Aorta (tissue), 5 donors: ENCODE measurements at regions not wholly inside any gene's neighbourhood (a gene's known extent, or its start where the extent isn't known, plus 50 kb on each side); places are given as distances from the start of the nearest gene placed in this dataset.
A peak's percentile ranks its signal among the peaks of the same experiment; 100 is the strongest.

ENCODE experiments used
- ATAC-seq: fragments of 200-7000 bp; cut with Tn5 transposase; one replicate; pipeline ENCODE4 v1.9.1; 2022; ENCODE audit warnings: moderate library complexity; ENCODE audit not compliant: low FRiP score
- DNase-seq, 2 donors: peaks; one replicate each; pipeline ENCODE4 v3.0.0-alpha.2; 2020
- H3K27ac ChIP-seq, 2 donors: one replicate each; pipeline ENCODE4 v1.5.1; 2013; ENCODE audit warnings: low read length in 2 of 2, mild to moderate bottlenecking in 2 of 2, moderate library complexity in 2 of 2, control low read depth in 1 of 2, inconsistent platforms in 1 of 2, low read depth in 1 of 2
- H3K27me3 ChIP-seq, 2 donors: one replicate each; pipeline ENCODE4 v1.6.1; 2013; ENCODE audit warnings: control low read depth in 1 of 2, low read length in 1 of 2, mild to moderate bottlenecking in 1 of 2, moderate library complexity in 1 of 2; ENCODE audit not compliant: insufficient read depth in 2 of 2, control insufficient read depth in 1 of 2
- H3K36me3 ChIP-seq, 2 donors: one replicate each; pipeline ENCODE4 v1.6.1; 2013; ENCODE audit warnings: control low read depth in 1 of 2, low read length in 1 of 2, mild to moderate bottlenecking in 1 of 2; ENCODE audit not compliant: insufficient read depth in 2 of 2, control insufficient read depth in 1 of 2
- H3K4me1 ChIP-seq, 2 donors: one replicate each; pipeline ENCODE4 v1.6.1; 2013; ENCODE audit warnings: low read length in 2 of 2, control low read depth in 1 of 2, mild to moderate bottlenecking in 1 of 2, moderate library complexity in 1 of 2; ENCODE audit not compliant: insufficient read depth in 2 of 2, control insufficient read depth in 1 of 2
- H3K4me3 ChIP-seq, 2 donors: one replicate each; pipeline ENCODE4 v1.5.1; 2013; ENCODE audit warnings: low read length in 2 of 2, control low read depth in 1 of 2, mild to moderate bottlenecking in 1 of 2
- H3K9me3 ChIP-seq: one replicate; pipeline ENCODE4 v1.6.1; 2013; ENCODE audit warnings: mild to moderate bottlenecking, low read length; ENCODE audit not compliant: control insufficient read depth
- WGBS, 2 donors: extraction: QIAGEN DNeasy Blood & Tissue Kit; methylation state at CpG; one replicate each; pipeline ENCODE4 v1.1.7; 2013; 5-methylcytosine and 5-hydroxymethylcytosine counted together
- intact Hi-C, 2 donors: fragments of 100-400 bp; cut with DNase I; formaldehyde crosslinking; loops; one replicate each; pipeline versions ENCODE4 v1.14.2 to v1.15.0; 2022
- donor health status: healthy with polysubstance abuse.
- donor health status: Bipolar disorder and iron deficiency.
- donor health status: DM: no; HTN: no; CAD: no.
- donor health status: DM: no; HTN: no; CAD: no.
- donor health status: DM: yes; HTN: yes; CAD: no.

- Histone ChIP-seq H3K4me3 (no peak overlapping the region), H3K27me3 (no peaks in the 10 kb centered on the region), H3K9me3 (no peaks in the 10 kb centered on the region), H3K4me1 (no peaks in the 10 kb centered on the region), H3K27ac (no peak overlapping the region), H3K36me3 (no peaks in the 10 kb centered on the region)
- DNase-seq (peak in 1 of 2 donors; percentile 47), ATAC-seq (no peak)
- intact Hi-C loops = no loop called here
- 87 to 89% methylated on average over 4 of the region's 4 CpGs for WGBS, 2 donors
Observed at GRCh38 chr2:10234013-10234306, 68.7 kb upstream of the HPCAL1 start.

GRCh38 chr2:10234409-10235094, 68.2 kb upstream of the HPCAL1 start:
- H3K27me3 ChIP-seq = no peaks in the 10 kb centered on the region
- H3K27ac ChIP-seq = no peak overlapping the region
- no peaks in the 10 kb centered on the region for H3K9me3 ChIP-seq
- no peaks in the 10 kb centered on the region for H3K36me3 ChIP-seq
- ATAC-seq = no peak
- no peak overlapping the region for H3K4me3 ChIP-seq
- 72 to 79% methylated on average over 18 of the region's 18 CpGs for WGBS, 2 donors
- peak in 1 of 2 donors; percentile 64 for DNase-seq
- H3K4me1 ChIP-seq = no peaks in the 10 kb centered on the region
- intact Hi-C loops = no loop called here

DNA sequence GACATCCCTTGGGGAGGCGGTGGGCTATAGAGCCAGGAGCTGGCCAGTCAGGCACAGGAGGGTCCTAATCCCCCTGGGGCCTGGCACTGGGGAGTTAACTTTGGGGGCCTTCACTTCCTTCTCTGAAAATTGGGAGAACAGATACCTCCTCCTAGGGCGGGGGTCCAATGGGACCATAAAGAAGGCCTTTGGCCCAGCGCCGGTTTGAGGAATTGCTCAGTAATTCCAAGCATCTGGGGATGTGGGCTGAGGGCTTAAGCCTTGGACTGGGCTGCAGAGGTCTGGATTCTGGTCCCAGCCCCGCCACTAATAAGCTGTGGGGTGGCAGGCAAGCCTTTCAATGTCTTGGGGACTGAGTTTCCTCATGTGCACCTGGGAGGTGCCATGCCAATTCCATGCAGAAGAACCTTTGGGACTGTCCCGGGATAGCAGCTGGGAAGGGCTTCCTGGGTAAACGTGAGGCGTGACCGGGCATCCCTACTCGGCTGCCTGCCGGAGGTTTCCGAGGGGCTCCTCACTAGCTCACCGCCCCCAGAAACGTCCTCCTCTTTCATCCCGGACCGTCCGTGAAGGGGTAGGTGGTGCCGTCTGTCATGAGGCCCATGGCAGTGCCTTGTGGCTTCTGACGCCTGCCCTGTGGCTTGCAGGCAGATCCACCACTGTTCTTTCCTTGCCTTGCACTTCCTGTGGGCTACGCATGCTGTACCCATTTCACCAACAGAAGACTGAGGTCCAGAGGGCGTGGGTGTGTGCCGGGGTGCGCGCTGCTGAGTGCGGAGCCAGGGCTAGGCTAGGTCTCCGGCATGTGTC, 67.4 kb upstream of the HPCAL1 start:
- no peak overlapping the region for H3K27ac ChIP-seq
- no peak overlapping the region for H3K4me3 ChIP-seq
- DNase-seq (peak in 1 of 2 donors; percentile 47), ATAC-seq (no peak)
- H3K9me3 ChIP-seq = no peaks in the 10 kb centered on the region
- H3K4me1 ChIP-seq = no peaks in the 10 kb centered on the region
- H3K36me3 ChIP-seq = no peaks in the 10 kb centered on the region
- intact Hi-C loops = no loop called here
- 79 to 83% methylated on average over 26 of the region's 26 CpGs for WGBS, 2 donors
- no peaks in the 10 kb centered on the region for H3K27me3 ChIP-seq

DNA sequence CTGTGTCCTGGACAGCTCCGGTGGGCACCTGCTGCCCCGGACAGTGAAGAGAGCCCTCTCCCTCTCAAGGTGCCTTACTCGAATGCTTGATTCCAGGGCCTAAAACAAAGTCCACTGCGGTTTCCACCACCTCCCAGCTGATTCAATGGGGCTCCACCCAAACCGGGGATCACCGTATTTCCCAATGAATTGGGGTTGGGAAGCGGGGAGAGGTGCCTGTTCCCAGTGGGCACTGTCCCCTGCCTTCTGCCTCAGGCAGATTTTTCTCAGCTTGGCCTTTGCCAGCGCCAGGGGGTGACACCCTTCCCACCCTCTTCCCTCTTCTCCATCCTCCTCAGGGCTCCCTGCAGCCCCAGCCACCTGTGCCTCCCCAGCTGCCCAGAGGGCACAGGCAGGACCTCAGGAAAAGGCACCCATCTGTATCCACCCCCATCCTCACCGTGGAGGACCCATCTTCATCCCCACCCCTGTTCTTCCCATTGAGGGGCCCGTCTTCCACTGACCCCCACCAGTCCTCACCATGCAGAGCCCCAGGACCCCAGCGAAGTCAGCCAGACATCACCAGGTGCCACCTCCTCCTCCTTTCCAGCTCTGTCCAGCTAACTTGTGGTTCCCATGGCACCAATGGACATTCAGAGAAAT, 66.7 kb upstream of the HPCAL1 start:
- Histone ChIP-seq H3K27ac (no peak overlapping the region), H3K4me3 (no peak overlapping the region), H3K9me3 (no peaks in the 10 kb centered on the region), H3K4me1 (no peaks in the 10 kb centered on the region), H3K27me3 (no peaks in the 10 kb centered on the region), H3K36me3 (no peaks in the 10 kb centered on the region)
- 81 to 86% methylated on average over 11 of the region's 11 CpGs for WGBS, 2 donors
- peak in 1 of 2 donors; percentile 65 for DNase-seq
- ATAC-seq = no peak
- intact Hi-C loops = no loop called here

GRCh38 chr2:10236571-10237391, 65.9 kb upstream of the HPCAL1 start:
- H3K36me3 ChIP-seq = no peaks in the 10 kb centered on the region
- DNase-seq (peak in 1 of 2 donors; percentile 64), ATAC-seq (no peak)
- H3K27me3 ChIP-seq = no peaks in the 10 kb centered on the region
- H3K9me3 ChIP-seq = no peaks in the 10 kb centered on the region
- 70 to 75% methylated on average over 10 of the region's 10 CpGs for WGBS, 2 donors
- no peaks in the 10 kb centered on the region for H3K4me1 ChIP-seq
- no peak overlapping the region for H3K4me3 ChIP-seq
- intact Hi-C loops = no loop called here
- no peak overlapping the region for H3K27ac ChIP-seq

GRCh38 chr2:10237392-10238321, 65.0 kb upstream of the HPCAL1 start:
- Histone ChIP-seq H3K4me3 (no peak overlapping the region), H3K27ac (no peak overlapping the region), H3K4me1 (no peaks in the 10 kb centered on the region), H3K27me3 (no peaks in the 10 kb centered on the region), H3K36me3 (no peaks in the 10 kb centered on the region), H3K9me3 (no peaks in the 10 kb centered on the region)
- WGBS, 2 donors = 90 to 94% methylated on average over 28 of the region's 28 CpGs
- intact Hi-C loops = no loop called here
- ATAC-seq (no peak), DNase-seq (peak; percentile 12 to 69)

DNA sequence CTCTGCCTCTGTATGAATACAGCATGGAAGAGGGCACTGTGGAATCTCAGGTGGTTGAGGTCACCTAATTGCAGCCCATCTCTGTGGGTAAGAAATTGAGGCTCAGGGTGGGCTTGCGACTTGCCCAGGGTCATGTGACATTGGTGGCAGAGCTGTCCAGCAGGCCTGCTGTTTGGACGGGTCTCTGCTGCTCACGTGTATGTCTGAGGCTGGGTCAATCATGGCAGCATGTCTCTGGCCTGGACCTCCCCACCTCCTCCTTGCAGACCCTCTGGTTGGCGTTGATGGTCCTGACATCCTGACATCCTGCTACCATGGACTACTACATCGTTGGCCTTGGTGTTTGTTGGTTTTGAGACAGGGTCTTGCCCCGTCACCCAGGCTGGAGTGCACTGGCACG, 64.3 kb upstream of the HPCAL1 start:
- no peak overlapping the region for H3K4me3 ChIP-seq
- peak in 1 of 2 donors; percentile 23 for DNase-seq
- intact Hi-C loops = no loop called here
- H3K36me3 ChIP-seq = no peaks in the 10 kb centered on the region
- no peaks in the 10 kb centered on the region for H3K4me1 ChIP-seq
- no peak overlapping the region for H3K27ac ChIP-seq
- WGBS, 2 donors = 88 to 90% methylated on average over 7 of the region's 7 CpGs
- H3K27me3 ChIP-seq = no peaks in the 10 kb centered on the region
- H3K9me3 ChIP-seq = no peaks in the 10 kb centered on the region
- no peak for ATAC-seq
